ENCODE measurements at regions not wholly inside any gene's neighbourhood (a gene's known extent, or its start where the extent isn't known, plus 50 kb on each side); places are given as distances from the start of the nearest gene placed in this dataset.

GRCh38 chr20:19932170-19932667 lies 84.9 kb upstream of the NAA20 start:
- TF ChIP-seq CTCF (conservative IDR thresholded peaks at IDR 0.05 in 1 of 2, IDR thresholded peaks at IDR 0.05 in 1 of 2; ENCODE audit: extremely low read depth in 1 of 2, insufficient read depth in 1 of 2, low read depth in 1 of 2, low read length in 2 of 2) (no peak), EZH2 (IDR thresholded peaks at IDR 0.05; ENCODE audit: borderline replicate concordance, low read length) (no peak)

Measured in mammary epithelial cell (primary cell).